Left ventricle myocardium inferior (tissue), 1 donor: ENCODE measurements at regions not wholly inside any gene's neighbourhood (a gene's known extent, or its start where the extent isn't known, plus 50 kb on each side); places are given as distances from the start of the nearest gene placed in this dataset.
A peak's percentile ranks its signal among the peaks of the same experiment; 100 is the strongest.

Experiments
- DNase-seq: peaks from one replicate; pipeline ENCODE4 v3.0.0-alpha.2; 2020
- H3K27ac ChIP-seq: fragments of 200-600 bp; replicated peaks from 2 replicates; pipeline ENCODE4 v1.8.0; 2021
- H3K27me3 ChIP-seq: fragments of 200-600 bp; 2 replicates; pipeline ENCODE4 v1.8.0; 2021; ENCODE audit warnings: low read depth
- H3K36me3 ChIP-seq: fragments of 200-600 bp; 2 replicates; pipeline ENCODE4 v1.8.0; 2021
- H3K4me1 ChIP-seq: fragments of 200-600 bp; 2 replicates; pipeline ENCODE4 v1.8.0; 2021
- H3K4me3 ChIP-seq: fragments of 200-600 bp; 2 replicates; pipeline ENCODE4 v1.8.0; 2021; ENCODE audit warnings: mild to moderate bottlenecking, moderate library complexity
- H3K9me3 ChIP-seq: fragments of 200-600 bp; replicated peaks from 2 replicates; pipeline ENCODE4 v1.8.0; 2021
- intact Hi-C: fragments of 100-400 bp; cut with micrococcal nuclease; formaldehyde crosslinking; loops from one replicate; pipeline ENCODE4 v1.11.0; 2022
- TF ChIP-seq, protein P1 (sequence below): fragments of 200-600 bp; IDR thresholded peaks from 2 replicates; pipeline ENCODE4 v1.8.0; 2021; ENCODE audit warnings: antibody characterized with exemption, mild to moderate bottlenecking, borderline replicate concordance
- donor health status: DM: no; HTN: yes; CAD: no; lungs with severe emphysema.

DNA sequence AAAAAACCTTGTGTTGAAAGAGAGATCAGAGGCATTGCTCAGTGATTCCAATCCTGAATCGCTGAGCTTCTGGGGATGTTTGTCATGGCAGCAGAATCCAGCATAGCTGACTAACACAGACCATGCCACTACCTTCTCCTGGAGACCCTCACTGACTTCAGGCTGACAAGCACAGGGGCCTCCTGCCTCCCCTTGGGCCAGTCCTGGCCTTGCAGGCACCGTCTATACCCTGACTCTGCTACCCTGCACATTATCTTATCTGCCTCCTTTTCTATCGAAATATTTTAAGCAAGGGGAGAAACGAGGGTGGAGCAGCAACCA, 139.8 kb downstream of the KIF26A start:
- H3K36me3 ChIP-seq = no peaks in the 10 kb centered on the region
- H3K27ac ChIP-seq = no peak overlapping the region
- no peaks in the 10 kb centered on the region for H3K4me1 ChIP-seq
- H3K4me3 ChIP-seq = no peak overlapping the region
- H3K27me3 ChIP-seq = peaks cover 51% of the 10 kb centered on the region
- no peaks in the 10 kb centered on the region for H3K9me3 ChIP-seq
- no peak for DNase-seq
- intact Hi-C loops = no loop called here
- TF ChIP-seq, protein P1, sequence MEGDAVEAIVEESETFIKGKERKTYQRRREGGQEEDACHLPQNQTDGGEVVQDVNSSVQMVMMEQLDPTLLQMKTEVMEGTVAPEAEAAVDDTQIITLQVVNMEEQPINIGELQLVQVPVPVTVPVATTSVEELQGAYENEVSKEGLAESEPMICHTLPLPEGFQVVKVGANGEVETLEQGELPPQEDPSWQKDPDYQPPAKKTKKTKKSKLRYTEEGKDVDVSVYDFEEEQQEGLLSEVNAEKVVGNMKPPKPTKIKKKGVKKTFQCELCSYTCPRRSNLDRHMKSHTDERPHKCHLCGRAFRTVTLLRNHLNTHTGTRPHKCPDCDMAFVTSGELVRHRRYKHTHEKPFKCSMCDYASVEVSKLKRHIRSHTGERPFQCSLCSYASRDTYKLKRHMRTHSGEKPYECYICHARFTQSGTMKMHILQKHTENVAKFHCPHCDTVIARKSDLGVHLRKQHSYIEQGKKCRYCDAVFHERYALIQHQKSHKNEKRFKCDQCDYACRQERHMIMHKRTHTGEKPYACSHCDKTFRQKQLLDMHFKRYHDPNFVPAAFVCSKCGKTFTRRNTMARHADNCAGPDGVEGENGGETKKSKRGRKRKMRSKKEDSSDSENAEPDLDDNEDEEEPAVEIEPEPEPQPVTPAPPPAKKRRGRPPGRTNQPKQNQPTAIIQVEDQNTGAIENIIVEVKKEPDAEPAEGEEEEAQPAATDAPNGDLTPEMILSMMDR = no peak

DNA sequence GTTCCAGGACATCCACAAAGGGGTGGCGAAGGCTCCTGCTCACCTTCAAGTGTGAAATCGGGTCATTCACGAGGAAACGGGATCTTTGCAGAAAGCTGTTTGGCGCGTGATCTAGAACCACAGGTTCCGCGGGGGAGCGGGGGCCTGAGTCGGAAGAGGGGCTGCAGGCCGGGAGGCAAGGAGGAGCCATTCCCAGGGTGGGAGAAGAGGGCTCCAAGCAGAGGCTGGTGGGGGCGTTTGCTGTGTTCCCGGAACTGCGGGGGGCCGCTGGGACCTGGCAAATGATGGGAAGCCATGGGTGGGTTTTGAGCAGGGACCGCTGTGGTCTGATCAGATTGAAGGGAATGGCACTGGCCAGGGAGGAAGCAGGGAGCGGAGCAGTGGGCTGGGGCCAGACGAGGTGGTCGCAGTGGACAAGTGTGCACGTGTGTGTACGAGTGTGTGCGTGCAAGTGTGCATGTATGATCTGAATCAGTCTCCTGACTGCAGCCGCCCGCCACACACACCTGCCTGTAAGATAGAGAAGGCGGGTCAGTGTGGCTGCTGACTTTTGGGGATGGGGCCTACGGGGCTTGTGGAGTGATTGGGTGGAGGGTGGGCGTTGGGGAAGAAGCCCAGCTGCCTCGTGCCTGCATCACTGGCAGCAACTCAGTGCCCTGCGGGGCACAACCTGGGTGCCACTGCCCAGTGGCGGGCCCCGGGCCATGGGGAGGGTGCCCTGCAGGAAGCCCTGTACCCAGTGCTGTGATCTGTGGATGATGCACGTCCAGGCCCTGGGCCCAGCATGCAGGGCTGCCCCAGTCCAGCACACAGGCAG, 141.9 kb downstream of the KIF26A start:
- peak; percentile 11 for DNase-seq
- Histone ChIP-seq H3K9me3 (no peaks in the 10 kb centered on the region), H3K4me1 (peaks cover 4% of the 10 kb centered on the region), H3K27ac (no peak overlapping the region), H3K27me3 (peaks cover 47% of the 10 kb centered on the region), H3K4me3 (no peak overlapping the region), H3K36me3 (no peaks in the 10 kb centered on the region)
- TF ChIP-seq, protein P1 = no peak
- intact Hi-C loops = no loop called here

DNA sequence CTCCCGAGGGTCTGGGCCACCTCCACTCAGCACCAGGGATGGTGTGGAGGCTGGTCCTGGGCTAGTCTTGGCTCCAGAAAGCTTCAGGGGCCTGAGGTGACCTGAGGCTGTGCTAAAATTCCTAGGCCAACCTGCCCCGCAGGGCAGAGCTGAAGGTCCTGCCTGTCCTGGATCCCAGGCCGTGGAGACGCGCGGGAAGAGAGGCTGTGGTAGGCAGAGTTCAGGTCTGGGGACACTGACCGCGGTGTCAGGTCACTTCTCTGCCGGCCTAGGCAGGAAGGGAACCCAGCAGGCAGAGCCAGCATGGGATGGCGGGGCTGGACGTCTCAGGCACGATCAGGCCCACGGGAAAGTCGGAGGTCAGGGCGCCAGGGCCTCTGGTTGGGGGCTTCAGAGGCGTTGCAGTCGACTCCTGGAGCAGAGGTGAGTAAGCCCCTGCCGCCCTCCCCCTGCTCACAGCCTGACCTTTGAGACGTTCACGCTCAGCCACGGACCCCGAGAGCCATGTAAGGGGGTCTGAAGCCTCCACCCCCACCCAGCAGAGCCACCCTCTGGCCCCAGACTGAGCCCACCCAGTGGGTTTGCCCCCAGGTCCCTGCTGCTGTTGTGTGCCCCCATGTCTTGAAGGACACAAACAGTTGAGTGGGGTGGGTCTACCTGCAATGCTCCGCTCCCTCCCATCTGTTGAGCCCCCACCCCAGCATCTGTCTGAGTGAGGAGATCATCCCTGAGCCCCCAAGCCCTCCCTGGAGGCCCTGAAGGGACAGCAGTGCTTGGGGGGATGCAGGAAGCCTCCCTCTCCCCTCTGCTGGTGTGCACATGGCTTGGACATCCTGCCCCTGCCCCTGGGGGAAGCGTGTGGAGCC, 142.7 kb downstream of the KIF26A start:
- no peak overlapping the region for H3K27ac ChIP-seq
- no peaks in the 10 kb centered on the region for H3K36me3 ChIP-seq
- peak; percentile 6 for DNase-seq
- H3K9me3 ChIP-seq = no peaks in the 10 kb centered on the region
- H3K27me3 ChIP-seq = peaks cover 40% of the 10 kb centered on the region
- intact Hi-C loops = no loop called here
- H3K4me1 ChIP-seq = peaks cover 5% of the 10 kb centered on the region
- TF ChIP-seq, protein P1 = no peak
- H3K4me3 ChIP-seq = no peak overlapping the region

DNA sequence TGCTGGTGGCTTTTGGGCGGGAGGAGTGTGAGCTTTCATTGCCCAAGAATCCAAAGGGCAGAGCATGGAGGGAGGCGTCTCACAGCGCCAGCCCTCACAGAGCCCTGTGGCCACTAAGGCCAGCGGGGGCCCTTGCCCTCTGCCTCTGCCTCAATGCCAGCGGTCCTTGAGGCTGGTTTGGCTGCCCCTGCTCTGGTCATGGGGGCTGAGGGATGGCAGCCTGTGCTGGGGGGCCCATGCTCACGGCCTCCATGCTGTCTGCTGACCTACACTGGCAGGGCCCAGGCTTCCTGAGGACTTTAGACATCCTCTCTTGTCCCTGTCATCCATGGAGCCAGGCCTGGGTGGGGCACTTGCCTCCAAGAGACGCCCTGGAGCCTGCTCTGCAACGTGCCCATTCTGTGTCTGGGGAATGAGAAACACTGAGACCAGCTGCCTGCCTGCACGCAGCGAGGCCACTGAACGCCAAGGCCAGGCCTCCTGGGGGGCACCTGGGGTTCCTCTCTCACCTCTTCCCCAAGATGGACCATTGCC, 143.4 kb downstream of the KIF26A start:
- Histone ChIP-seq H3K36me3 (no peaks in the 10 kb centered on the region), H3K4me1 (peaks cover 5% of the 10 kb centered on the region), H3K4me3 (no peak overlapping the region), H3K9me3 (no peaks in the 10 kb centered on the region), H3K27ac (no peak overlapping the region), H3K27me3 (peaks cover 36% of the 10 kb centered on the region)
- TF ChIP-seq, protein P1 = no peak
- DNase-seq = peak; percentile 7
- intact Hi-C loops = no loop called here

- no peak overlapping the region for H3K4me3 ChIP-seq
- H3K36me3 ChIP-seq = no peaks in the 10 kb centered on the region
- TF ChIP-seq, protein P1 = no peak
- peak; percentile 5 for DNase-seq
- H3K9me3 ChIP-seq = no peaks in the 10 kb centered on the region
- H3K27ac ChIP-seq = no peak overlapping the region
- peaks cover 5% of the 10 kb centered on the region for H3K4me1 ChIP-seq
- intact Hi-C loops = no loop called here
- H3K27me3 ChIP-seq = peaks cover 28% of the 10 kb centered on the region
These were observed 144.2 kb downstream of the KIF26A start for GRCh38 chr14:104282332-104283196.
